Trophoblast cell (in vitro differentiated cells and primary cell): ENCODE measurements at regions not wholly inside any gene's neighbourhood (a gene's known extent, or its start where the extent isn't known, plus 50 kb on each side); places are given as distances from the start of the nearest gene placed in this dataset.

Source experiments
- DNase-seq, 2 donors: peaks; one replicate each; pipeline ENCODE4 v3.0.0-alpha.2; 2016
- H2AFZ ChIP-seq: 2 replicates; pipeline ENCODE4 v1.6.1; 2013; ENCODE audit warnings: low read length, moderate library complexity, mild to moderate bottlenecking; ENCODE audit not compliant: insufficient read depth, poor library complexity
- H2AK5ac ChIP-seq: 2 replicates; pipeline ENCODE4 v1.6.1; 2013; ENCODE audit warnings: mild to moderate bottlenecking, low read length
- H2BK120ac ChIP-seq: 2 replicates; pipeline ENCODE4 v1.6.1; 2013; ENCODE audit warnings: low read length, mild to moderate bottlenecking, moderate library complexity; ENCODE audit not compliant: insufficient read depth, poor library complexity
- H2BK12ac ChIP-seq: 2 replicates; pipeline ENCODE4 v1.6.1; 2013; ENCODE audit warnings: mild to moderate bottlenecking, low read length, moderate library complexity
- H2BK5ac ChIP-seq: 2 replicates; pipeline ENCODE4 v1.6.1; 2013; ENCODE audit warnings: low read length, low read depth, moderate library complexity, mild to moderate bottlenecking; ENCODE audit not compliant: poor library complexity
- H3K14ac ChIP-seq: 2 replicates; pipeline ENCODE4 v1.6.1; 2013; ENCODE audit warnings: mild to moderate bottlenecking, low read length
- H3K18ac ChIP-seq: 2 replicates; pipeline ENCODE4 v1.6.1; 2013; ENCODE audit warnings: mild to moderate bottlenecking, low read length
- H3K23ac ChIP-seq: 2 replicates; pipeline ENCODE4 v1.6.1; 2013; ENCODE audit warnings: low read length
- H3K27ac ChIP-seq: 2 replicates; pipeline ENCODE4 v1.5.1; 2013; ENCODE audit warnings: low read depth, mild to moderate bottlenecking, inconsistent platforms, low read length, moderate library complexity
- H3K27me3 ChIP-seq: 2 replicates; pipeline ENCODE4 v1.6.1; 2013; ENCODE audit warnings: inconsistent platforms, mild to moderate bottlenecking, low read length, moderate library complexity; ENCODE audit not compliant: insufficient read depth
- H3K36me3 ChIP-seq, 2 experiments: 1 replicate in 1 of 2; 2 replicates in 1 of 2; pipeline ENCODE4 v1.6.1; 2013; ENCODE audit warnings: low read length in 2 of 2, mild to moderate bottlenecking in 2 of 2, moderate library complexity in 1 of 2; ENCODE audit not compliant: insufficient read depth in 2 of 2, control insufficient read depth in 1 of 2
- H3K4ac ChIP-seq: 2 replicates; pipeline ENCODE4 v1.6.1; 2013; ENCODE audit warnings: low read depth, mild to moderate bottlenecking, low read length, moderate library complexity
- H3K4me1 ChIP-seq, 2 experiments: 1 replicate in 1 of 2; 2 replicates in 1 of 2; pipeline ENCODE4 v1.6.1; 2013; ENCODE audit warnings: low read length in 2 of 2, mild to moderate bottlenecking in 2 of 2, moderate library complexity in 1 of 2; ENCODE audit not compliant: insufficient read depth in 2 of 2, control insufficient read depth in 1 of 2
- H3K4me2 ChIP-seq: 2 replicates; pipeline ENCODE4 v1.6.1; 2013; ENCODE audit warnings: inconsistent platforms, mild to moderate bottlenecking, low read length, moderate library complexity
- H3K4me3 ChIP-seq: 2 replicates; pipeline ENCODE4 v1.5.1; 2013; ENCODE audit warnings: mild to moderate bottlenecking, low read depth, low read length, inconsistent platforms
- H3K79me1 ChIP-seq: one replicate; pipeline ENCODE4 v1.6.1; 2013; ENCODE audit warnings: low read length
- H3K79me2 ChIP-seq: 2 replicates; pipeline ENCODE4 v1.6.1; 2013; ENCODE audit warnings: low read length, mild to moderate bottlenecking; ENCODE audit not compliant: control insufficient read depth, insufficient read depth, poor library complexity
- H3K9ac ChIP-seq: 2 replicates; pipeline ENCODE4 v1.6.1; 2013; ENCODE audit warnings: mild to moderate bottlenecking, low read length
- H3K9me3 ChIP-seq: 2 replicates; pipeline ENCODE4 v1.6.1; 2013; ENCODE audit warnings: low read depth, mild to moderate bottlenecking, control low read depth, inconsistent platforms, low read length; ENCODE audit not compliant: insufficient read depth
- H4K12ac ChIP-seq: 2 replicates; pipeline ENCODE4 v1.6.1; 2013; ENCODE audit warnings: low read depth, mild to moderate bottlenecking, low read length, moderate library complexity
- H4K8ac ChIP-seq: 2 replicates; pipeline ENCODE4 v1.6.1; 2013; ENCODE audit warnings: low read depth, mild to moderate bottlenecking, low read length, moderate library complexity
- H4K91ac ChIP-seq: one replicate; pipeline ENCODE4 v1.6.1; 2013; ENCODE audit warnings: low read depth, mild to moderate bottlenecking, low read length, moderate library complexity
- WGBS: extraction: QIAGEN DNeasy Blood & Tissue Kit; methylation state at CpG from one replicate; pipeline ENCODE4 v1.1.7; 2013; ENCODE audit warnings: missing lambda C conversion rate; ENCODE audit not compliant: insufficient read length, insufficient coverage; ENCODE audit errors: extremely low coverage; 5-methylcytosine and 5-hydroxymethylcytosine counted together

DNA sequence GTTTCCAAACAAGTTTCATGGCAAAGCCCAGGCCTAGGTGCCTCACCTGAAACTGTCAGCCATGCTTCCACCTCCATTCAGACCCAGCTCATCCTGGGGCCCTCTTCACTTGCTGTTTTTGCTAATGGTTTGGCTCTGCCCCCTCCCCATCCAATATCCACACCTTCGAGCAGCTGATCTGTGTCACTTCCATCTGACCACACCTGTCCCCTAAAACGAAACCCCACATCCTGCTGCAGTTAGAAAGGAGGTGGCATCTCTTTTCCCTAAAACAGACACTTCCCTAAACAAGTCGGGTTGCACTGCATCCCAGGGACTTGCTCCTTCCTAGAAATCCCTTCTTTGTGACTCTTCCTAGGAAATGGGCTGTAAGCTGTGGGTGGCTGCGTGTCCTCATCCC is 748.7 kb upstream of the SALL3 start:
- peaks cover 2% of the 10 kb centered on the region for H3K9me3 ChIP-seq
- no peak overlapping the region for H3K4me2 ChIP-seq
- H3K4me3 ChIP-seq: no peak overlapping the region
- WGBS: no CpG with 5 or more reads among the region's 4 CpGs
- no peak overlapping the region for H4K12ac ChIP-seq
- no peak overlapping the region for H2AK5ac ChIP-seq
- H3K4me1 ChIP-seq: no peaks in the 10 kb centered on the region
- no peak overlapping the region for H3K27ac ChIP-seq
- no peaks in the 10 kb centered on the region for H3K36me3 ChIP-seq
- H3K14ac ChIP-seq: no peak overlapping the region
- no peak overlapping the region for H3K18ac ChIP-seq
- no peak overlapping the region for H2BK5ac ChIP-seq
- no peak overlapping the region for H2BK120ac ChIP-seq
- no peak overlapping the region for H3K23ac ChIP-seq
- no peak overlapping the region for H3K4ac ChIP-seq
- H3K9ac ChIP-seq: no peak overlapping the region
- no peak for DNase-seq
- no peak overlapping the region for H2AFZ ChIP-seq
- no peak overlapping the region for H4K91ac ChIP-seq
- H3K27me3 ChIP-seq: no peaks in the 10 kb centered on the region
- no peak overlapping the region for H2BK12ac ChIP-seq
- no peak overlapping the region for H4K8ac ChIP-seq
- no peaks in the 10 kb centered on the region for H3K79me1 ChIP-seq
- H3K79me2 ChIP-seq: no peaks in the 10 kb centered on the region

DNA sequence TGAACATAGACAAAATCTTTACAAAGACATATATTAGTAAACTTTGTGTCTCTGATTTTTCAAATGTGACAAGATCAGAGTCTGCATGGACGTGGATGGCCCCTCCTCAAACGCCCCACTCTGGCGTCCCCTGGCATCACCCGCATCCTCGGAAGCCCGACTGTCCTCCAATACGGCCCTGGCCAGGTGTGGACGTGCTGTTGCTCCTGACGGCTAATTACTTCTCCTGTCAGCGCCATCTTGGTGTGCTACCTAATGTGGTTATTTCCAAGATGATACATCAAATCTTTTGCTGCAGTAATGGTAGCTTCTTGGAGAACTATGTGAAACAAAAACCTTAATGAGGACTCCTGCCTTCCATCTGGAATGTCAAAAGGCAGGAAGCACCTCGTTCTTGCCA is 747.4 kb upstream of the SALL3 start:
- no peak overlapping the region for H3K14ac ChIP-seq
- H3K4ac ChIP-seq: no peak overlapping the region
- H4K8ac ChIP-seq: no peak overlapping the region

DNA sequence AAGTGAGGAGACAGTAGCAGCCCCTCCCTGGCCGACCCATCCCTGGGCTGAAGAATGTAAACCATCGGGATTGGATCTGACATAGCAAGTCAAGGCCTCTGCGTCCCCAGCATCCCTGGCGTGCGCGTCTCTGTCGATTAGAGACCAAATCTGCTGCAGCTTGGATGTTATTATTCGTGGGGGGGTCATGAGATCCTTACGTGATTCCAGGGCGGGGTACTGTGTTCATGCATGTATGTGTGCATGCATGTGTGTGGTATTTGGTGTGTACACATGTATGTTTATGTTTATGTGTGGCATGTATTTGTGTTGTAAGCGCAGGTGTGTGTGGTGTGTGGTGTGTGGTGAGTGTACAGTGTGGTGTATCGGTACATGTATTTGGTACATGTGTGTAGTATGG is 741.8 kb upstream of the SALL3 start:
- Histone ChIP-seq H3K9ac (no peak overlapping the region), H4K8ac (no peak overlapping the region), H3K27me3 (no peaks in the 10 kb centered on the region), H3K4ac (no peak overlapping the region), H3K23ac (no peak overlapping the region), H3K79me1 (no peaks in the 10 kb centered on the region), H2BK12ac (no peak overlapping the region), H4K91ac (no peak overlapping the region), H3K14ac (no peak overlapping the region), H2AFZ (no peak overlapping the region), H3K4me1 (peaks cover 0 to 10% of the 10 kb centered on the region in 2 experiments), H3K36me3 (no peaks in the 10 kb centered on the region), H3K9me3 (peaks cover 5% of the 10 kb centered on the region), H2AK5ac (no peak overlapping the region), H2BK120ac (no peak overlapping the region), H3K4me2 (no peak overlapping the region), H3K79me2 (no peaks in the 10 kb centered on the region), H4K12ac (no peak overlapping the region), H2BK5ac (no peak overlapping the region), H3K27ac (no peak overlapping the region), H3K18ac (no peak overlapping the region), H3K4me3 (no peak overlapping the region)
- DNase-seq: no peak
- WGBS: no CpG with 5 or more reads among the region's 12 CpGs

More for the DNA sequence above, 747.4 kb upstream of the SALL3 start:
- no peaks in the 10 kb centered on the region for H3K36me3 ChIP-seq
- H3K27me3 ChIP-seq: no peaks in the 10 kb centered on the region
- no peak overlapping the region for H3K27ac ChIP-seq
- no peak overlapping the region for H3K4me2 ChIP-seq
- H3K9ac ChIP-seq: no peak overlapping the region
- H3K79me1 ChIP-seq: no peaks in the 10 kb centered on the region
- H3K79me2 ChIP-seq: no peaks in the 10 kb centered on the region
- H3K18ac ChIP-seq: no peak overlapping the region
- H3K9me3 ChIP-seq: no peaks in the 10 kb centered on the region
- H2BK5ac ChIP-seq: no peak overlapping the region
- no peak for DNase-seq
- H2BK120ac ChIP-seq: no peak overlapping the region
- H3K4me1 ChIP-seq: no peaks in the 10 kb centered on the region
- no peak overlapping the region for H2AK5ac ChIP-seq
- no peak overlapping the region for H2AFZ ChIP-seq
- H4K91ac ChIP-seq: no peak overlapping the region
- WGBS: no CpG with 5 or more reads among the region's 11 CpGs
- H4K12ac ChIP-seq: no peak overlapping the region
- no peak overlapping the region for H3K23ac ChIP-seq
- H2BK12ac ChIP-seq: no peak overlapping the region
- no peak overlapping the region for H3K4me3 ChIP-seq

DNA sequence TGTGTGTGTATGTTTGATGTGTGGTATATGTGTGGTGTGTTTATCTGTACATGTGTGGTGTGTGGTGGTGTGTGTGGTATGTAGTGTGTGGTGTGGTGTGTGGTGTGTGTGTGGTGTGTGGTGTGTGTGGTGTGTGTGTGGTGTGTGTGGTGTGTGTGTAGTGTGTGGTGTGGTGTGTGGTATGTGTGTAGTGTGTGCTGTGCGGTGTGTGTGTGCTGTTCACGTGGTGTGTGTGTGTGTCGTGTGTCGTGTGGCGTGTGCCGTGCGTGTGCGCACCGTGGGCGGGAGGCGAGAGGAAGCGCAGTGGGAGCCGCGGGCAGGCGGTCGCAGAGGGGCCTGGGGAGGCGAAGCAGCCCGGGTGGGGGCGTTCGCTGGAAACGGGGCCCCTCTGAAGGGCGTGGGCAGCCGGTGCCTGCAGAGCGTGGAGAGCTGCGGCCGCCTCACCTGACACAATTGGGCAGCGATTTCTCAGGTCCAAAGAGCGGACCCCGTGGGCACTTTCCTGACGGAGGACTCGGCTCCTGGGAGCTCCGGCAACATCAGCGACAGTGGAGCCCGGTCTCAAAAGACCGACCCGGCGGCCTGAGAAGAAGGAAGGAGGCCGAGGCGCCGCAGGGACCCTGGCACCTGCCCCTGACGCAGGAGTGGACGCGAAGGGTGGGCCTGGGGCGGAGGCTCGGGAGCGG is 741.1 kb upstream of the SALL3 start:
- H3K79me1 ChIP-seq: no peaks in the 10 kb centered on the region
- no peaks in the 10 kb centered on the region for H3K27me3 ChIP-seq
- H3K79me2 ChIP-seq: no peaks in the 10 kb centered on the region
- no CpG with 5 or more reads among the region's 46 CpGs for WGBS
- H2AK5ac ChIP-seq: no peak overlapping the region
- no peak overlapping the region for H3K23ac ChIP-seq
- H4K91ac ChIP-seq: no peak overlapping the region
- H3K36me3 ChIP-seq: no peaks in the 10 kb centered on the region
- no peak overlapping the region for H2BK5ac ChIP-seq
- no peak for DNase-seq
- no peak overlapping the region for H3K14ac ChIP-seq
- no peak overlapping the region for H2AFZ ChIP-seq
- H3K4me2 ChIP-seq: no peak overlapping the region
- H3K4ac ChIP-seq: no peak overlapping the region
- peaks cover 0 to 10% of the 10 kb centered on the region in 2 experiments for H3K4me1 ChIP-seq
- H3K9me3 ChIP-seq: peaks cover 5% of the 10 kb centered on the region
- no peak overlapping the region for H3K9ac ChIP-seq
- peak overlapping the region; percentile 33 for H3K4me3 ChIP-seq
- H3K27ac ChIP-seq: no peak overlapping the region
- H3K18ac ChIP-seq: no peak overlapping the region
- H4K8ac ChIP-seq: no peak overlapping the region
- H2BK12ac ChIP-seq: no peak overlapping the region
- no peak overlapping the region for H4K12ac ChIP-seq
- no peak overlapping the region for H2BK120ac ChIP-seq
